Astrocyte (in vitro differentiated cells and primary cell): ENCODE measurements at regions not wholly inside any gene's neighbourhood (a gene's known extent, or its start where the extent isn't known, plus 50 kb on each side); places are given as distances from the start of the nearest gene placed in this dataset.

Source experiments
- DNase-seq: peaks from one replicate; pipeline ENCODE4 v3.0.0-alpha.2; 2010; ENCODE audit warnings: low read depth
- FAIRE-seq: peaks from 2 replicates; lab custom pipeline; 2011; peaks lifted over from hg19 to GRCh38; lab: Jason Lieb, UNC
- H2AFZ ChIP-seq: 2 replicates; pipeline ENCODE4 v1.6.0; 2012; ENCODE audit warnings: low read depth, low read length, inconsistent platforms
- H3K27ac ChIP-seq: 2 replicates; pipeline ENCODE4 v1.5.1; 2011; ENCODE audit warnings: low read depth, low read length, inconsistent platforms
- H3K27me3 ChIP-seq: 2 replicates; pipeline ENCODE4 v1.6.0; 2011; ENCODE audit warnings: low read length, inconsistent platforms; ENCODE audit not compliant: insufficient read depth
- H3K36me3 ChIP-seq: 2 replicates; pipeline ENCODE4 v1.5.1; 2011; ENCODE audit warnings: low read length, inconsistent platforms; ENCODE audit not compliant: insufficient read depth
- H3K4me1 ChIP-seq: 2 replicates; pipeline ENCODE4 v1.5.1; 2011; ENCODE audit warnings: low read length, inconsistent platforms; ENCODE audit not compliant: insufficient read depth
- H3K4me2 ChIP-seq: 2 replicates; pipeline ENCODE4 v1.6.0; 2012; ENCODE audit warnings: low read length, inconsistent platforms
- H3K4me3 ChIP-seq: 2 replicates; pipeline ENCODE4 v1.5.1; 2011; ENCODE audit warnings: low read depth, mild to moderate bottlenecking, low read length, inconsistent platforms; ENCODE audit not compliant: insufficient read depth
- H3K79me2 ChIP-seq: 2 replicates; pipeline ENCODE4 v1.6.0; 2012; ENCODE audit warnings: mild to moderate bottlenecking, low read length, inconsistent platforms; ENCODE audit not compliant: insufficient read depth
- H3K9ac ChIP-seq: 2 replicates; pipeline ENCODE4 v1.6.0; 2012; ENCODE audit warnings: mild to moderate bottlenecking, low read length, inconsistent platforms
- H3K9me3 ChIP-seq: 2 replicates; pipeline ENCODE4 v1.5.1; 2012; ENCODE audit warnings: low read depth, mild to moderate bottlenecking, low read length, inconsistent platforms; ENCODE audit not compliant: insufficient read depth
- H4K20me1 ChIP-seq: 2 replicates; pipeline ENCODE4 v1.6.0; 2012; ENCODE audit warnings: low read length, inconsistent platforms; ENCODE audit not compliant: insufficient read depth
- H3K27ac Mint-ChIP-seq: one replicate; pipeline ENCODE4 v1.8.0; 2021; ENCODE audit warnings: mild to moderate bottlenecking, mixed read lengths; ENCODE audit not compliant: unreplicated experiment
- H3K27me3 Mint-ChIP-seq: one replicate; pipeline ENCODE4 v1.8.0; 2021; ENCODE audit warnings: low read depth, mixed read lengths; ENCODE audit not compliant: unreplicated experiment
- H3K36me3 Mint-ChIP-seq: one replicate; pipeline ENCODE4 v1.8.0; 2021; ENCODE audit warnings: low read depth, mixed read lengths; ENCODE audit not compliant: unreplicated experiment
- H3K4me1 Mint-ChIP-seq: one replicate; pipeline ENCODE4 v1.8.0; 2021; ENCODE audit warnings: low read depth, mixed read lengths; ENCODE audit not compliant: unreplicated experiment
- H3K4me3 Mint-ChIP-seq: one replicate; pipeline ENCODE4 v1.8.0; 2021; ENCODE audit warnings: mild to moderate bottlenecking, moderate library complexity, mixed read lengths; ENCODE audit not compliant: unreplicated experiment
- H3K9me3 Mint-ChIP-seq: one replicate; pipeline ENCODE4 v1.8.0; 2021; ENCODE audit warnings: mild to moderate bottlenecking, mixed read lengths; ENCODE audit not compliant: unreplicated experiment
- CTCF ChIP-seq: IDR thresholded peaks from 2 replicates; pipeline ENCODE4 v1.5.1; 2011; ENCODE audit warnings: low read depth, mild to moderate bottlenecking, inconsistent platforms, low read length, moderate library complexity; ENCODE audit not compliant: insufficient read depth
- EZH2 ChIP-seq: IDR thresholded peaks from 2 replicates; pipeline ENCODE4 v1.6.1; 2012; ENCODE audit warnings: mild to moderate bottlenecking, low read length, inconsistent platforms; ENCODE audit not compliant: insufficient read depth

- Mint-ChIP-seq H3K9me3 (peaks cover 4% of the 10 kb centered on the region), H3K36me3 (no peaks in the 10 kb centered on the region), H3K4me3 (no peak overlapping the region), H3K27me3 (peaks cover 2% of the 10 kb centered on the region), H3K27ac (no peak overlapping the region), H3K4me1 (no peaks in the 10 kb centered on the region)
- Histone ChIP-seq H3K79me2 (no peaks in the 10 kb centered on the region), H3K9ac (no peak overlapping the region), H3K27me3 (no peaks in the 10 kb centered on the region), H3K36me3 (no peaks in the 10 kb centered on the region), H3K4me1 (peaks cover 1% of the 10 kb centered on the region), H4K20me1 (no peaks in the 10 kb centered on the region), H3K4me2 (no peak overlapping the region), H3K27ac (no peak overlapping the region), H3K9me3 (no peaks in the 10 kb centered on the region), H2AFZ (no peak overlapping the region), H3K4me3 (no peak overlapping the region)
- no peak for FAIRE-seq
- TF ChIP-seq EZH2 (no peak), CTCF (no peak)
- no peak for DNase-seq
These were observed 223.7 kb downstream of the PDCD6IP start for GRCh38 chr3:34022147-34022546.

GRCh38 chr3:34024447-34025240 is 226.2 kb downstream of the PDCD6IP start:
- Histone ChIP-seq H3K27ac (no peak overlapping the region), H3K36me3 (no peaks in the 10 kb centered on the region), H3K79me2 (no peaks in the 10 kb centered on the region), H3K27me3 (no peaks in the 10 kb centered on the region), H3K4me3 (no peak overlapping the region), H3K9ac (no peak overlapping the region), H2AFZ (peak overlapping the region; percentile 11), H3K4me2 (no peak overlapping the region), H4K20me1 (no peaks in the 10 kb centered on the region), H3K9me3 (no peaks in the 10 kb centered on the region), H3K4me1 (no peaks in the 10 kb centered on the region)
- DNase-seq (no peak), FAIRE-seq (no peak)
- peaks cover 4% of the 10 kb centered on the region for H3K9me3 Mint-ChIP-seq
- no peaks in the 10 kb centered on the region for H3K36me3 Mint-ChIP-seq
- H3K27ac Mint-ChIP-seq, result peak overlapping the region; percentile 26
- no peaks in the 10 kb centered on the region for H3K4me1 Mint-ChIP-seq
- H3K27me3 Mint-ChIP-seq, result peaks cover 2% of the 10 kb centered on the region
- TF ChIP-seq CTCF (no peak), EZH2 (no peak)
- no peak overlapping the region for H3K4me3 Mint-ChIP-seq

GRCh38 chr3:34033839-34034238 is 235.4 kb downstream of the PDCD6IP start:
- no peak overlapping the region for H3K27ac Mint-ChIP-seq
- H3K27ac ChIP-seq, result no peak overlapping the region
- no peaks in the 10 kb centered on the region for H3K36me3 Mint-ChIP-seq
- no peaks in the 10 kb centered on the region for H3K9me3 ChIP-seq
- no peaks in the 10 kb centered on the region for H3K27me3 ChIP-seq
- H3K27me3 Mint-ChIP-seq, result no peaks in the 10 kb centered on the region
- no peak overlapping the region for H3K4me3 Mint-ChIP-seq
- no peaks in the 10 kb centered on the region for H4K20me1 ChIP-seq
- H2AFZ ChIP-seq, result no peak overlapping the region
- H3K4me3 ChIP-seq, result no peak overlapping the region
- no peak for DNase-seq
- no peak overlapping the region for H3K9ac ChIP-seq
- FAIRE-seq, result no peak
- H3K36me3 ChIP-seq, result no peaks in the 10 kb centered on the region
- no peak overlapping the region for H3K4me2 ChIP-seq
- TF ChIP-seq CTCF, result no peak
- TF ChIP-seq EZH2, result no peak
- no peaks in the 10 kb centered on the region for H3K4me1 ChIP-seq
- H3K4me1 Mint-ChIP-seq, result no peaks in the 10 kb centered on the region
- H3K79me2 ChIP-seq, result no peaks in the 10 kb centered on the region
- H3K9me3 Mint-ChIP-seq, result peaks cover 2% of the 10 kb centered on the region
